Prostate gland (tissue), 2 donors: ENCODE measurements at regions not wholly inside any gene's neighbourhood (a gene's known extent, or its start where the extent isn't known, plus 50 kb on each side); places are given as distances from the start of the nearest gene placed in this dataset.

Experiments used
- POLR2A ChIP-seq: fragments of 450-650 bp; IDR thresholded peaks from one replicate; pipeline ENCODE4 v1.6.1; 2016; ENCODE audit warnings: antibody characterized with exemption, mild to moderate bottlenecking
- POLR2AphosphoS5 ChIP-seq: sonication (generic); formaldehyde crosslinking; IDR thresholded peaks from one replicate; pipeline ENCODE4 v1.6.1; 2017; ENCODE audit warnings: antibody characterized with exemption
- TF ChIP-seq, protein P1 (sequence below), 4 experiments: fragments of 200-600 bp in 2 of 4; fragments of 450-650 bp in 2 of 4; sonication (generic) in 2 of 4; IDR thresholded peaks; 1 replicate in 3 of 4; 2 replicates in 1 of 4; pipeline ENCODE4 v1.5.1; 2016 to 2019; ENCODE audit warnings: antibody characterized with exemption in 4 of 4, mild to moderate bottlenecking in 2 of 4, moderate library complexity in 2 of 4

DNA sequence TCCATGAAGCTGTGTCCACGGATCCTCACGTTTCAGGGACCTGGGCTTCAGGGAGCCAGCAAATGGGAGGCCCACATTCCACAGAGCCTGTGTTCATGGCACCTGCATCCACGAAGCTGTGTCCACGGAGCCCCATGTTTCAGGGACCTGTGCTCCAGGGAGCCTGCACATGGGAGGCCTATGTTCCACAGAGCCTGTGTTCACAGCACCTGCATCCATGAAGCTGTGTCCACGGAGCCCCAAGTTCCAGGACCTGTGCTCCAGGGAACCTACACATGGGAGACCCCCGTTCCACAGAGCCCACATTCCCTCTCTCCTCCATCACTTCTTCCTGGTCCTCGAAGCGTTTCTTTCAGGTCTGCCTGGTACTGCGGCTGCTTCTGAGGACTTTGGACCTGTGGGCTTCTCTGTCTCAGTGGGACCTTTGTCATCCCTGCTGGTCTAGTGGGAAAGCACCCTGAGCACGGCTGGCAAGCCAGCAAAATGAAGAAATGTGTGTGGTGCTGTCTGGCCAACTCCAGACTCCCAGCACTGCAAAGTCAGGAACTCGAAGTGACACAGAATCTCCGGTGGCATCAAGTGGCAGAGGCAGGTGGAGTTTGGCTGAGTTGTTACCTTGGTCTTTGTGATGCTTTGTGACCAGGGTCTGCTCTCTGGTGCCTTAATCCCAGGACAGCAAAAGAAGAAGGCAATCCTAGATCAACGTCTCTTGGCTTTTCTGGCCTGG, 245.9 kb downstream of the DLL1 start:
- TF ChIP-seq, protein P1, sequence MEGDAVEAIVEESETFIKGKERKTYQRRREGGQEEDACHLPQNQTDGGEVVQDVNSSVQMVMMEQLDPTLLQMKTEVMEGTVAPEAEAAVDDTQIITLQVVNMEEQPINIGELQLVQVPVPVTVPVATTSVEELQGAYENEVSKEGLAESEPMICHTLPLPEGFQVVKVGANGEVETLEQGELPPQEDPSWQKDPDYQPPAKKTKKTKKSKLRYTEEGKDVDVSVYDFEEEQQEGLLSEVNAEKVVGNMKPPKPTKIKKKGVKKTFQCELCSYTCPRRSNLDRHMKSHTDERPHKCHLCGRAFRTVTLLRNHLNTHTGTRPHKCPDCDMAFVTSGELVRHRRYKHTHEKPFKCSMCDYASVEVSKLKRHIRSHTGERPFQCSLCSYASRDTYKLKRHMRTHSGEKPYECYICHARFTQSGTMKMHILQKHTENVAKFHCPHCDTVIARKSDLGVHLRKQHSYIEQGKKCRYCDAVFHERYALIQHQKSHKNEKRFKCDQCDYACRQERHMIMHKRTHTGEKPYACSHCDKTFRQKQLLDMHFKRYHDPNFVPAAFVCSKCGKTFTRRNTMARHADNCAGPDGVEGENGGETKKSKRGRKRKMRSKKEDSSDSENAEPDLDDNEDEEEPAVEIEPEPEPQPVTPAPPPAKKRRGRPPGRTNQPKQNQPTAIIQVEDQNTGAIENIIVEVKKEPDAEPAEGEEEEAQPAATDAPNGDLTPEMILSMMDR (IDR thresholded peaks at IDR 0.05), result no peak
- TF ChIP-seq POLR2A, result no peak
- TF ChIP-seq POLR2AphosphoS5, result no peak
